DND-41 (cell line): ENCODE measurements at regions not wholly inside any gene's neighbourhood (a gene's known extent, or its start where the extent isn't known, plus 50 kb on each side); places are given as distances from the start of the nearest gene placed in this dataset.

Source experiments
- EZH2 ChIP-seq: IDR thresholded peaks from 3 replicates; pipeline ENCODE4 v1.6.1; 2012; ENCODE audit warnings: borderline replicate concordance, low read depth, mild to moderate bottlenecking, moderate library complexity, low read length, inconsistent platforms; ENCODE audit not compliant: severe bottlenecking
- TF ChIP-seq, protein P1 (sequence below): IDR thresholded peaks from 2 replicates; pipeline ENCODE4 v1.5.1; 2012; ENCODE audit warnings: borderline replicate concordance, low read length, moderate library complexity, mild to moderate bottlenecking; ENCODE audit not compliant: poor library complexity, severe bottlenecking; ENCODE audit errors: extremely low read depth

DNA sequence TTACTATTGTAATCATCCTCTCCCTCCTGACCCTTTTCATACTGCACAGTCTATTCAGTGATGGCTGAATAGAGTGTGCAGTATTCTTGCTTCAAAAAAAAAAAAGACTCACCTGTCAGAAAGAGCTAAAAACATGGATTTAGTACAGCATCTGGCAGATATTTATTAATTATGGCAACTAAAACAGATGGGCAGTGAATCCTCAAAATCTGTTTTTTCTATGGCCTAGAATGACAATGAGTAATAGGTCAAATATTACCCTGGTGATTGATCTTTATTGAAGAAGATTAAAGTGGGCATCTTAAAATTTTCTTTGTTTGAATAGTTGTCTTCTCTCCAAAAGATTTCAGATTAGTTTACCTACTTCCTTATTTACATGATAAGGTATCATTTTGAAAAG, 543.6 kb downstream of the FOXG1 start:
- TF ChIP-seq, protein P1, sequence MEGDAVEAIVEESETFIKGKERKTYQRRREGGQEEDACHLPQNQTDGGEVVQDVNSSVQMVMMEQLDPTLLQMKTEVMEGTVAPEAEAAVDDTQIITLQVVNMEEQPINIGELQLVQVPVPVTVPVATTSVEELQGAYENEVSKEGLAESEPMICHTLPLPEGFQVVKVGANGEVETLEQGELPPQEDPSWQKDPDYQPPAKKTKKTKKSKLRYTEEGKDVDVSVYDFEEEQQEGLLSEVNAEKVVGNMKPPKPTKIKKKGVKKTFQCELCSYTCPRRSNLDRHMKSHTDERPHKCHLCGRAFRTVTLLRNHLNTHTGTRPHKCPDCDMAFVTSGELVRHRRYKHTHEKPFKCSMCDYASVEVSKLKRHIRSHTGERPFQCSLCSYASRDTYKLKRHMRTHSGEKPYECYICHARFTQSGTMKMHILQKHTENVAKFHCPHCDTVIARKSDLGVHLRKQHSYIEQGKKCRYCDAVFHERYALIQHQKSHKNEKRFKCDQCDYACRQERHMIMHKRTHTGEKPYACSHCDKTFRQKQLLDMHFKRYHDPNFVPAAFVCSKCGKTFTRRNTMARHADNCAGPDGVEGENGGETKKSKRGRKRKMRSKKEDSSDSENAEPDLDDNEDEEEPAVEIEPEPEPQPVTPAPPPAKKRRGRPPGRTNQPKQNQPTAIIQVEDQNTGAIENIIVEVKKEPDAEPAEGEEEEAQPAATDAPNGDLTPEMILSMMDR: no peak
- no peak for TF ChIP-seq EZH2
